Fibroblast of villous mesenchyme (primary cell): ENCODE measurements at regions not wholly inside any gene's neighbourhood (a gene's known extent, or its start where the extent isn't known, plus 50 kb on each side); places are given as distances from the start of the nearest gene placed in this dataset.
"Not testable (repeated sequence)": the region's sequence is repeated elsewhere in the genome, so short reads cannot be mapped to it uniquely, and the experiment has no call there.

Experiments used
- DNase-seq: peaks from one replicate; pipeline ENCODE4 v3.0.0-alpha.2; 2010; ENCODE audit warnings: low read depth
- H3K4me3 ChIP-seq: 2 replicates; pipeline ENCODE4 v1.5.1; 2011; ENCODE audit warnings: low read depth, mild to moderate bottlenecking, low read length
- CTCF ChIP-seq: IDR thresholded peaks from 2 replicates; pipeline ENCODE4 v1.5.1; 2012; ENCODE audit warnings: low read depth, mild to moderate bottlenecking, low read length; ENCODE audit not compliant: insufficient read depth

- DNase-seq, result no peak
- no peak overlapping the region for H3K4me3 ChIP-seq
- TF ChIP-seq CTCF, result no peak
Measured at GRCh38 chr14:27267876-27268275, 670.0 kb upstream of the NOVA1 start.

GRCh38 chr14:27270716-27271115 is 672.9 kb upstream of the NOVA1 start:
- no peak for TF ChIP-seq CTCF
- DNase-seq, result no peak
- H3K4me3 ChIP-seq, result no peak overlapping the region

GRCh38 chr14:27278341-27278740 is 680.5 kb upstream of the NOVA1 start:
- H3K4me3 ChIP-seq, result no peak overlapping the region
- TF ChIP-seq CTCF, result no peak
- DNase-seq, result no peak

GRCh38 chr14:27305441-27305945 is 707.7 kb upstream of the NOVA1 start:
- no peak for TF ChIP-seq CTCF
- DNase-seq, result no peak
- no peak overlapping the region for H3K4me3 ChIP-seq

GRCh38 chr14:27312730-27313129 is 714.9 kb upstream of the NOVA1 start:
- not testable (repeated sequence) for DNase-seq, H3K4me3 ChIP-seq

GRCh38 chr14:27314231-27314630 is 716.4 kb upstream of the NOVA1 start:
- TF ChIP-seq CTCF, result no peak
- H3K4me3 ChIP-seq, result no peak overlapping the region
- no peak for DNase-seq

- TF ChIP-seq CTCF, result no peak
- no peak for DNase-seq
- H3K4me3 ChIP-seq, result no peak overlapping the region
Measured at GRCh38 chr14:27315477-27315876, 717.6 kb upstream of the NOVA1 start.
